ENCODE measurements at regions not wholly inside any gene's neighbourhood (a gene's known extent, or its start where the extent isn't known, plus 50 kb on each side); places are given as distances from the start of the nearest gene placed in this dataset.

- no peak for DNase-seq (ENCODE audit: low read depth)
- no peak for TF ChIP-seq CTCF (IDR thresholded peaks at IDR 0.05; ENCODE audit: low read length, missing control alignments)
- H3K4me3 ChIP-seq (replicated peaks; ENCODE audit: low read depth, low read length): no peak overlapping the region
Measured at GRCh38 chr14:39681782-39682399, 249.7 kb upstream of the FBXO33 start.

- no peak for DNase-seq (ENCODE audit: low read depth)
- no peak for TF ChIP-seq CTCF (IDR thresholded peaks at IDR 0.05; ENCODE audit: low read length, missing control alignments)
- no peak overlapping the region for H3K4me3 ChIP-seq (replicated peaks; ENCODE audit: low read depth, low read length)
Measured at GRCh38 chr14:39680777-39681176, 248.5 kb upstream of the FBXO33 start.

GRCh38 chr14:39673734-39674133 lies 241.5 kb upstream of the FBXO33 start:
- DNase-seq (ENCODE audit: low read depth): no peak
- no peak overlapping the region for H3K4me3 ChIP-seq (replicated peaks; ENCODE audit: low read depth, low read length)
- no peak for TF ChIP-seq CTCF (IDR thresholded peaks at IDR 0.05; ENCODE audit: low read length, missing control alignments)

- TF ChIP-seq CTCF (IDR thresholded peaks at IDR 0.05; ENCODE audit: low read length, missing control alignments): no peak
- no peak overlapping the region for H3K4me3 ChIP-seq (replicated peaks; ENCODE audit: low read depth, low read length)
- peak; percentile 16 for DNase-seq (ENCODE audit: low read depth)
Measured at GRCh38 chr14:39673270-39673711, 241.1 kb upstream of the FBXO33 start.

- H3K4me3 ChIP-seq (replicated peaks; ENCODE audit: low read depth, low read length): no peak overlapping the region
- TF ChIP-seq CTCF (IDR thresholded peaks at IDR 0.05; ENCODE audit: low read length, missing control alignments): no peak
- DNase-seq (ENCODE audit: low read depth): no peak
Measured at GRCh38 chr14:39668449-39668848, 236.2 kb upstream of the FBXO33 start.

GRCh38 chr14:39666386-39666785 lies 234.2 kb upstream of the FBXO33 start:
- no peak for TF ChIP-seq CTCF (IDR thresholded peaks at IDR 0.05; ENCODE audit: low read length, missing control alignments)
- no peak for DNase-seq (ENCODE audit: low read depth)
- H3K4me3 ChIP-seq (replicated peaks; ENCODE audit: low read depth, low read length): no peak overlapping the region

GRCh38 chr14:39665075-39665475 lies 232.8 kb upstream of the FBXO33 start:
- no peak for TF ChIP-seq CTCF (IDR thresholded peaks at IDR 0.05; ENCODE audit: low read length, missing control alignments)
- DNase-seq (ENCODE audit: low read depth): no peak
- no peak overlapping the region for H3K4me3 ChIP-seq (replicated peaks; ENCODE audit: low read depth, low read length)
